ENCODE measurements at regions not wholly inside any gene's neighbourhood (a gene's known extent, or its start where the extent isn't known, plus 50 kb on each side); places are given as distances from the start of the nearest gene placed in this dataset.

DNA sequence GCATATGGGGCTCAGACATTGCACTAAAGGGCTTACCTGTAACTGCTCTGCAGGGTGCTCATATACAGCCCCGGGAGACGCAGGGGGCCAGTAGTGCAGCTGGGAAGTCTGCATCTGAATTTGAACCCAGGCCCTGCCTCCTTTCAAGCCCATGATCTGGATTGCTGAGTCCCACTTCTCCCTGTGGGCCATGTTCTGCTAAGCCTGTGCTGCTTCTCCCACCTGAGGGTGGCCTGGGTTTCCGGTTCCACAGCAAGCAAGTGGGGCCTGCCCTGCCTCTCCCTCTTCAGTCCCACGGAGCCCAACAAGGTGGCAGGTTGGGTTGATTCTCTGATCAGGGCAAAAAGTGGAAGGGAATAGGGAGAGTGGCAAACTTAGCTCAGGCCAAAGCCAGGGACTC lies 56.6 kb upstream of the GDF10 start:
- no peaks in the 10 kb centered on the region for H3K36me3 Mint-ChIP-seq (ENCODE audit: low read depth)
- no peak overlapping the region for H3K27ac Mint-ChIP-seq
- H3K27me3 Mint-ChIP-seq = no peaks in the 10 kb centered on the region
- no peaks in the 10 kb centered on the region for H3K9me3 Mint-ChIP-seq
- H3K4me1 Mint-ChIP-seq = peaks cover 4% of the 10 kb centered on the region
- intact Hi-C loops (cut with micrococcal nuclease) = no loop called here
- H3K4me3 Mint-ChIP-seq = no peak overlapping the region
- no peak for DNase-seq

DNA sequence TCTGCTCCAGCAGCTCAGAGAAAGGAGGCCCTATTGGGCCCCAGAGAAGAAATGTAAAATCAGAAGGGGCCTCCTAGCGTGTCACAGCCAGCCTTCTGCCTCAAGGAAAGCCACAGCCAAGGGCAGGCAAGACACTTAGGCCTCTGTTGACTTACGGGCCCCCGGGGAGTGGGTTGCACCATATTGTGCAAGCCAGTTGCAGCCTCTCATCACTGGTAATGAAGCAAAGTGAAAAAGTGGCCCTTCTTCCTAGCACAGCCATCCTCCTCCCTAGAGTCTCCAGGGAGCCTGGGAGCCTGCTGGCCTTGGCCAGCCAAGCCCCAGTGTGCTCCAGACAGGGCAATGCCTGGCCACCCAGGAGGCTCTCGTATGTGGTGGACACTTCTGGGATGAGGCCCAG lies 56.2 kb upstream of the GDF10 start:
- H3K36me3 Mint-ChIP-seq (ENCODE audit: low read depth) = no peaks in the 10 kb centered on the region
- H3K4me3 Mint-ChIP-seq = no peak overlapping the region
- H3K27ac Mint-ChIP-seq = no peak overlapping the region
- no peaks in the 10 kb centered on the region for H3K27me3 Mint-ChIP-seq
- peaks cover 8% of the 10 kb centered on the region for H3K4me1 Mint-ChIP-seq
- DNase-seq = no peak
- no peaks in the 10 kb centered on the region for H3K9me3 Mint-ChIP-seq
- intact Hi-C loops (cut with micrococcal nuclease) = no loop called here

DNA sequence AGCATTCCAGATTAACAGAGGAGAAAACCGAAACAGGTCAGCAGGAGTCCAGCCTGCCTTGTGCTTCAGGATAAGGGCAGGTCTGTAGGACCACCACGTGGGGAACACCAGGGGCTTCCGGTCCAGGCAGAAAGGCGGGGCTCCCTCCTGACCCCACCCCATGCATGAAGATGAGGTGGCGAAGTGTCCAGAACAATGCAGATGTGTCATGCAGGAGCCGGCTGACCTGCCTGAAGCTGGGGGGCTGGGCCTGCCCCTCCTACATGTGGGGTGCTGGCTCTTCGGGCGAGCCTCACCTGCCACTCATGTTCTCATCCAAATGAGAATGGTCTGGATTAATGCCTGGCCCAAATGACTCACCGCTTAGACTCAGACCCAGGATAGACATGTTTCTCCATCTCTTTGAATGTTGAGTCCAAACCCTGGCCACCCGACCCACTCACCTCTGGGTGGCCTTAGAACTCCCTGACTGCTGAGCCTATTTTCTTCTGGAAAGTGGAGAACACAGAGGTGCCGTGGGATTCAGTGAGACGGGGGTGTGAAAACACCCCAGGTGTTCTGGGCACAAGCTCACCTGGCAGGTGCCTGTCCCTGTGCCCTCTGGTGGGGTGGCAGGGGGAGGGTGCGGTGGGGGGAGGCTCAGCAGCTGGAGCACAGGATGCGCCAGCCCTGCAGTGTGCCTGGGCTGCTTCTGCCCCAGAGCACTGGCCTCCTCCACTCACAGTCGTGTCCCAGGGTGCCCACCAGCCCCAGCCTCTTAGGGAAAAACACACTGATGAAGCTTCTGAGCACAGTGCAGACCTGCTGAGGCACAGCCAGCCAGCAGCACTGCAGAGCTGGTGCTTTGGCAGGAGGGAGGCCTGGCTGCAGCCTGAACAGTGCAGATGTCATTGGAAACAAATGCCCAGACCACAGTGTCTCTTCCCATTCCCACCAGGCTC lies 55.2 kb upstream of the GDF10 start:
- Mint-ChIP-seq H3K4me3 (no peak overlapping the region), H3K27ac (no peak overlapping the region), H3K4me1 (peaks cover 10% of the 10 kb centered on the region), H3K9me3 (no peaks in the 10 kb centered on the region), H3K36me3 (ENCODE audit: low read depth) (no peaks in the 10 kb centered on the region), H3K27me3 (no peaks in the 10 kb centered on the region)
- DNase-seq = no peak
- intact Hi-C loops (cut with micrococcal nuclease) = no loop called here

DNA sequence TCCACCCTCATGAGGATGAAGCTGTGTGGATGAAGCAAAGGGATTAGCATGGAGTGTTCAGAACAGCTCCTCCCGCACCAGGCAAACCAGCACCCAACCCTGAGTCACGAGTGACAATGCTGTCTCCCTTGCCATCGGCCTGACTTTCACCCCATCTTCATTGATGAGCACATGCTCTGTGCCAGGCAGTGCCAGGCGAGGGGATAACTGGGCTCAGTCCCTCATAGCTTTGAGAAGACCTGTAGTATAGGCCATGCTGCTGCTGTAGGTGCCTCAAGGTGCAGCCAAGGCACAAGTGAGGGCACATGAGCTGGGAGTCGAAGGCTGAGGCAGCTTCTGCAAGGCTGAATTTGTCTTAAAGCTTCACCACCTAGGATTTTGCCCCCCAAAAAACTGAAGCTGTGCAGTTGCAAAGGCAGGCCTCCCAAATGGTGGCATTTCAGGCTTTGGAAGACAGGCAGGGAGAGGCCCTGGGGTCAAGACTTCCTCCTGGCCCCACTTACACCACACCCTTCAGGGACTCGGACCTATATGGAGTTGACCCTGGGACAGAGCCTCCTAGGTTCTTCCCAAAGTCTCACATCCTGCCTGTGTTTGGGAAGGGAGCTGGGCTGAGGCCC lies 54.2 kb upstream of the GDF10 start:
- Mint-ChIP-seq H3K9me3 (no peaks in the 10 kb centered on the region), H3K27me3 (no peaks in the 10 kb centered on the region), H3K27ac (no peak overlapping the region), H3K36me3 (ENCODE audit: low read depth) (no peaks in the 10 kb centered on the region), H3K4me1 (peaks cover 10% of the 10 kb centered on the region), H3K4me3 (no peak overlapping the region)
- no peak for DNase-seq
- intact Hi-C loops (cut with micrococcal nuclease) = no loop called here

DNA sequence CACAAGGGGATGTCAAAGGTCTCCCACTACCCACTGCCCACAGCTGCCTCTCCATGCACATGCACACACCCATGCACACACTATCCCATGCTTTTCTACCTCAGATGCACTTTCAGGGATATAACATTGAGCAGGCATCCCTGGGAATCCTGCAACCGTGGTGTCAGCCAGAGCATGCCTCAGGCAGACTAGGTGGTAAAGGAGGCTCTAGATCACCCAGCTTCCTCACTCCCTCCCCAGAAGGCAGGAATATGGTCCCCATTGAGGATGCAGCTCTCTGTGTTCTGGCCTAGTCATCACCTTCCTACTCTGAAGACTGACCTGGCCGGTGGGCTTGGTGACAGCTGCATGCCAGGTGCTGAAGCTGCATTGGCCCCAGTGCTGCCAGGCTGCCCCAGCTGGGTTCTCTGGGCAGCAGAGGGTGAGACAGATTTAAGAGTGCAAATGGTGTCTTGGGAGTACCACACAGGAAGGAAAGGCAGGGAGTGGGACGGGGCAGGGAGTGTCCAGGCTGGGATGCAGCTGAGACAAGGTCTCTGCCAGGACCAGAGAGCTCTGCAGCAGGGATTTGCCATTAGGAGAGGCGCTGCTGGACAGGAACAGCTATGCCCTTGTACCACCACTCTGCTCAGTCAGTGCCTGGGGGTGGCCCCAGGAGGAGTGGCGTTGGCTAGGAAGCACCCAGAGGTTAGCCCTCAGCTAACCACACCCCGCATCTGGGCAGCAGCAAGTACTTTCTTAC lies 53.4 kb upstream of the GDF10 start:
- intact Hi-C loops (cut with micrococcal nuclease) = no loop called here
- H3K9me3 Mint-ChIP-seq = no peaks in the 10 kb centered on the region
- H3K27me3 Mint-ChIP-seq = no peaks in the 10 kb centered on the region
- H3K4me1 Mint-ChIP-seq = peaks cover 10% of the 10 kb centered on the region
- DNase-seq = no peak
- no peak overlapping the region for H3K27ac Mint-ChIP-seq
- H3K36me3 Mint-ChIP-seq (ENCODE audit: low read depth) = no peaks in the 10 kb centered on the region
- H3K4me3 Mint-ChIP-seq = no peak overlapping the region

DNA sequence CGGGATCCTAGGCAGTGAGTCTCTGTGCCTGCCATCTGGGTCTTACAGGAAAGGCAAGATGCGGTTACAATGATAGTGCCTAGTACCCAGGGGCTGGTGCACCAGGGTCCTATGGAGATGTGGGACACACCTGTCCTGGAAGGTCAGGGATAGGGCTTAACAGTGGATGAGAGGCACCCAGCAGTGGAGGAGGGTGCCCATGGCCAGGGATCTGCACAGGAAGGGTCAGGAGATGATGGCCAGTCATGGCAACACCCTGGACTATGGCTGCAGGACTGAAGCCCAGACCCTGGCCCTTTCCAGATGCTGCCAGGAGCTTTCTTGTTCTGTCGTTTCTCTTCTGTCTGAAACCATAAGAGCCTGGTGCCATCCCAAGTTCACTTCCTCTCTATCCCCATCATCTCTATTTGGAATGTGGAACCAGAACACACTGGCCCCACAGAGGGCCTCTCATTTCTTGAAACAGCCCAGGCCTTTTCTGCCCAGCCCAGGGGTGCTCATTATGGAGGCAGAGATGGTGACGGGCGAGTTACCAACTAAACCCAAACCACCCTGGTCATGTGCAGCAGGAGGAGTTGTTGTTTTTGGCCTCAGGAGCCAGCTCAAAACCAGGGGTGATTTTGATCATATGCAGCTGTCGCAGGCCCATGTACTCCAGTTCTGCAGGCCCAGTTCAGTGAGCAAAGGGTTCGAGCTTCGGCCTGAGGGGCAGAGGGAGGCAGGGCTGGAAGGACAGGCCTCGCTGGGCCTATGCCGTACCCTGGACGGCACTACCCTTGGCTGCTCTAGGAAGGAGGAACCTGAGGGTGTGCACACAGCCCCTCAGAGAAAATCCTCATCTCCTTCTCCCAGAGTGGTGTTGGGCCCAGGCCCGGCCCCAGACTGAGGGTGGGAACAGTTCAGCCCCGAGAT lies 52.6 kb upstream of the GDF10 start:
- Mint-ChIP-seq H3K9me3 (no peaks in the 10 kb centered on the region), H3K27me3 (no peaks in the 10 kb centered on the region), H3K4me1 (peaks cover 10% of the 10 kb centered on the region), H3K4me3 (no peak overlapping the region), H3K36me3 (ENCODE audit: low read depth) (no peaks in the 10 kb centered on the region), H3K27ac (no peak overlapping the region)
- intact Hi-C loops (cut with micrococcal nuclease) = no loop called here
- DNase-seq = no peak

DNA sequence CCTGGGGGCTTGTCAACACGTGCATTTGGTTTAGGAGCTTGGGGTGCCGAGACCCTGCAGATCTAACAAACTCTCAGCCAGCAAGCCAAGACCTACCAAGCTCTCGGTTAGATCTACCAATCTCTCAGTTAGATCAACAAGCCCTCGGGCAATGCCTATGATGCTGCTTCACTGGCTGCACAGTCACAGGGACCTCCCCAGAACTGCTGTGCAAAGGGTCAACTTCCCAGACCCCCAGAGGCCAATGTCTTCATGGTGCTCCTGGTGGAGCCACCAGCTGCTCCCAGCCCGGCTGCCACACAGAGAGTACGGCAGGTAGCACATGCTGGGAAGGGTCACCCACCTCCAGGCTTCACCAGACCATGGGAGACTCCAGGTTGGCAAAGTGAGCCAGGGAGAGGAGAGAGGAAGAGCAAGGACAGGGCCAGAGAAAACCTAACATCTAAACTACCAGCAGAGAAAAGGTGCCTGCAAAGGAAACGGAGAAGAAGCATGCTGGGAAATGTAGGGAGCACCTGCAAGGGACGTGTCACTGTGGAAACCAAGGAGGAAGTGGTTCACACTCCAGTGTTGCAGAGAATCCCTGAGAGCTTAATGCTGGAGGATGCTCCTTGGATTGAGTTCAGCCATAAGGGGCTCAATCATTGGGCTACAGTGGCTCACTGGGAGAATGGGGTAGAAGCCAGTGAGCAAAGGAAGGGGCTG lies 51.5 kb upstream of the GDF10 start:
- intact Hi-C loops (cut with micrococcal nuclease) = no loop called here
- Mint-ChIP-seq H3K4me3 (no peak overlapping the region), H3K4me1 (peaks cover 6% of the 10 kb centered on the region), H3K27ac (no peak overlapping the region), H3K27me3 (no peaks in the 10 kb centered on the region), H3K36me3 (ENCODE audit: low read depth) (no peaks in the 10 kb centered on the region), H3K9me3 (no peaks in the 10 kb centered on the region)
- DNase-seq = no peak

DNA sequence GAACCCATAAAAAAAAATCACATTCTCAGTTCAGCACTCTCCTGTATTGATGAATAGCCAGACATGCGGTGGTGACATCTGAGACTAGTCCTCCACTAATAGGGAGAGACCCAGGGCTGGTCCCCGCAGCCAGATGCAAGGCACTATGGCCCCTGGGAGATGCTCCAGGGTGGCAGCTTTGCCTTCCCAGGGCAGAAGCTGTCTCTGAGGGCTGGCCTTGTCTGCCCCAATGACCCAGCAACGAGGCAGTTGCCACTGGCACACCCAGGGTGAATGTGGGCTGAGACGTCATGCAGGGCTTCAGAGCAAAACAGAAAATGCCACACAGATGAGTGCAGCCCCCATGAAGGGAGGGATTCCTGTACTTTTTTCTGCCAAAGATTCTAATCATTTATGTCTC lies 50.1 kb upstream of the GDF10 start:
- Mint-ChIP-seq H3K4me1 (peaks cover 11% of the 10 kb centered on the region), H3K27ac (no peak overlapping the region), H3K36me3 (ENCODE audit: low read depth) (no peaks in the 10 kb centered on the region), H3K4me3 (no peak overlapping the region), H3K27me3 (no peaks in the 10 kb centered on the region), H3K9me3 (no peaks in the 10 kb centered on the region)
- no peak for DNase-seq
- intact Hi-C loops (cut with micrococcal nuclease) = no loop called here
